ENCODE measurements at regions not wholly inside any gene's neighbourhood (a gene's known extent, or its start where the extent isn't known, plus 50 kb on each side); places are given as distances from the start of the nearest gene placed in this dataset.

DNA sequence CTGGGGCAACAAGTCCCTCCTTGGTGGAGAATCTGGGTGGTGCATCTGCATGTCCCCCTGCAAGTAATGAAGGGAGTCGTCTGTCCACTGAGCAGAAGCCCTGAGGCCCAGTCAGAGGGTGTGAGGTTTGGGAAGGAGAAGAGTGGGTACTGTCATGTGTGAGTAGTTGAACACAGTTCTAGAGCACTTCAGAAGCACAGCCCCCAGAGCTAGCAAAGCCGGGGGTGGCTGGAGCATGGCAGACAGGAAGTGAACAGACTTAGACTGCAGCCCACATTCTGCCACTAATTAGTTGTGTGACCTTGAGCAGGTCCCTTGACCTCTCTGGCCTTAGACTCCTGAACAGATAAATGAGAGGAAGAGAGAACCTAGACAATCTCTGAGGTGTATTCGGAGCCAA is 207.6 kb downstream of the UACA start:
- DNase-seq = no peak

DNA sequence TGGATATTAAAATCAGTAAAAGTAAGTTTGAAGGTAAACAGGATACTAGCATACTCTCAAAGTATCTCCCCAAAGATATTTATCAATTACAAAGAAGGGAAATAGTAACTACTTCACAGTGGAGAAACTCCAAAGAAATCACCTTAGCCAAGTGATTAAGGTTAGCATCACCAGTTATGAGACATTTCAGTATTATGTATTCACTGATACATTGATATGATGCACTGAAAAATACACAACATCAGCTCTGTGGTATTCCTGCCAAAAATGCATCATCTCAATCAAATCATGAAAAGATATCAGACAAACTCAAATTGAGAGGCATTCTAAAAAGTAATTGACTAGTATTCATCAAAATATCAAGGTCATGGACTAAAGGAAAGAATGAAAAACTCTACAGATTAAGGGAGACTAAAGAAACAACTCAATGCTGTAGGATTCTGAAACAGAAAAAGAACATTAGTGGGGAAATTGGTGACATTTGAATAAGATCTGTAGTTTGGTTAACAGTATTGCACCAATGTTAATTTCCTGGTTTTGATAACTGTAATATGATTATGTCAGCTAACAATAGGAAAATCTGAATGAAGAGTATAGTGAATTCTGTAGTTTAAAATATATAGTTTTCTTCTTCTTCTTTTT is 215.4 kb downstream of the UACA start:
- no peak for DNase-seq

DNA sequence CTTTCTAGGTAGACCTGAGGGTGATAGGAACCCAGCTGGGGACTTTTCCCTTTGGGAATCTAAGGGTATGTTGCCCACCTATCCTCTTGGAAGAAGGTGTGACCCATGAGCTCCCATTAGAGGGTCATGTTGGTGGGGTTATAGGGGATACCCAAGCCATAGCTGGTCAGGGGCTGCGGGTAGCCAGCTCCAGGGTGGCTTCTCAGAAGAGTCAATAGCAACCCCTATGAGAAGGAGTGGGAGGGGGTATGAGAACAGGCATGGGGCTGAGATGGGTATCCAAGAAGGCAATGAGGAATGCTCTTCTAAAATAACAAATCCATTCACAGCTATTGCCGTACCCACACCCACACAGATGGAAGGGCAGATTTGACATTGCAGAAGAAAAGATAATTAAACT is 217.8 kb downstream of the UACA start:
- DNase-seq = no peak

DNA sequence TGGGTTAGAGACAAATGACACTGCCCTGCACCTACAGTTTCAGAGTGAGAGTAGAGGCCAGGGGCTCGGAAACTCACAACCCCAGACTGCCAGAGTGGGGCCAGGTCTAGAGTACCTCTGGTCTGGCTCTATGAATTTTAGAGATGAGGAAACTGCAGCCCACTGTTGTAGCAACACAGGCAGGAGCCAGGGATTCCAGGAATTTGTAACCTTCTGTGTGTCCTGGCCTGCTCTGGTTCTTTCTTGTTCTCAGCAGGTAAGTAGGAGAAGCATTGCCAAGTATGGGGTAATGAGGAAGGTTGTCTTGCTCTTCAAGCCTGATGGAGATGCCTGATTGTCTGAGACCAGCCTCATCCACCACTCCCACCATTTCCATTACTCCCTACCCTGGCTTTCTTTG is 221.8 kb downstream of the UACA start:
- DNase-seq = no peak

DNA sequence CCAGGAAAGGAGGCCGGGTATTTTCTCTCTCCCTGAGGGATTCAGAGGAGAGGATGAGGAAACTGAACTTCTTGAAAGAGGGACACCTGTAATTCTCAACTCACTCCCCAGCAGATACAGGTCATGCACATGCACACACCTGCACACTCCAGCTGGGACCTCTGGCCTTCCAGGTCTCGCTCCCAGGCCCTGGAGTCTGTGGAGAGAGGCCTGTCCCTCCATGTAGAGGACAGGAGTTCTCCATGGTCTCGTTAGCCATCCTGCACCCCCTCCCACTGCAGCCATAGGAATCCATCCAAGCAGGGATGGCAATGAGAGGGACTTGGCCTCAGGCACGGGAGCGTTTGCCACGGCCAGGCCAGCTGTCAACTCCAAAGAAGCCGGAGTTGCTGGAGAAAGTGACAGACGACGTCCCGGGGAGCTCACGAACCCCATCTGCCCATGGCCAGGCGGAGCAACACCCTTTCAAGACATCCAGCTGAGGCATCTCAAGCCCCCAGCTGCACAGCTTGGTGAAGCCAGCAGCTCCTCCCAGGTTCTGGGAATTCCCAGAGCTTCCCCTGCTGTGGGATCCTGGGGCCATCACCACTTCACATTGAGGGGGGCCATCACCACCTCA is 223.3 kb downstream of the UACA start:
- DNase-seq = no peak

GRCh38 chr15:70539409-70539808 is 223.9 kb downstream of the UACA start:
- no peak for DNase-seq

GRCh38 chr15:70538278-70538677 is 225.1 kb downstream of the UACA start:
- DNase-seq = no peak

DNA sequence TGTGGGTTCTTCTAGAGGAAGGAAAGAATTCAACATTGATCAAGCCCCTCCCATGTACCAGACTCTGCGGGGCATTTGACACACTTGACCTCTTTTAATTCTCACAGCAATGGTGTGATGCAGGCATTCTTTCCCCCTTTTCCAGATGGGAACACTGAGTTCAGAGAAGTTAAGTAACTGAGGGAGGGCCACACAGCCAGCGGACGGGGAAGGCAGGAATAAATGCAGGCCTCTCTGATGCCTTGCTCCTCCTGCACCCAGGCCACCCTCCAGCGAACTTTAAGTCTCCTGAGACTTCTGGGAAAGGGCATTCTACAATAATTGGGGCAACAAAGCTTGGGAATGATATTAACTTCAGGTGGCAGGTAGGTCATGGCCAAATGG is 227.4 kb downstream of the UACA start:
- DNase-seq = no peak

DNA sequence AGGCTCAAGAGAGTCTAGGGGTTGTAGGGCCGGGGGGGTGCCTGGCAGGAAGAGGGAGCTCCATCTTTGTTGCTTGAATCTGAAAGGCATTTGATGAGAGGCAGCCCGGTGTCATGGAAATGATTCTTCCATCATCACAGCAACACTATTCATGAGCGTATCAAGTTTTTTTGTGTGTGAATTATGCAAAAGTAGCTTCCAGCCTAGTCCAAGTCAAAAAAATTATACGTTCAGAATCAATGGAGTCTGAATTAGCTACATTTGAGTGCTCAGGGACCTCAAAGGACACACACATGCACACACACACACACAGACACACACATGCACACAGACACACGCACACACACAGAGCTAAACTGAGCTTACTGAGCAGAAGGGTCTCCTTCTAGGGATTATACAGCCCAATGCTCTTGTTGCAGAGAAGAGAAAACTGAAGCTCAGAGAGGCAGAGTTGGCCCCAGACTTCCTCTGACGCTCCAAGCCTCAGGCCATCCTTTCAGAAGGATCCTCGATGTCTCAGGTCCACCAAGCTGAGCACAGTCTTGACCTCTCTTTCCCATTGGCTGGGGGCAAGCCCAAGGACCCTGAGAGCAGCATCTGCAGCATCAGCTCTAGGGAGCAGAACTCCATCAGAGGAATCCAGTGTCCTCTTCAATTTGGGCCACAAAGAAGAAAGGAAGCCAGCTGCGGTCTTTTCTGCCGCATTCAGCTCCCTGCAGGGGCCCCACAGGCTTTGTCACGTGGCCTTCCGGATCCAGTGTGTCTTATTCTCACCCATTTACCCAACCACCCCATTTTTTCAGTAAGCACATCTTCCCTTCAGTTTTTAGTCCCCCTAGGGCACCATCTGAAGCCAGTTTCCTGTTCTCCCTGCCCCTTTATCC is 228.0 kb downstream of the UACA start:
- no peak for DNase-seq

DNA sequence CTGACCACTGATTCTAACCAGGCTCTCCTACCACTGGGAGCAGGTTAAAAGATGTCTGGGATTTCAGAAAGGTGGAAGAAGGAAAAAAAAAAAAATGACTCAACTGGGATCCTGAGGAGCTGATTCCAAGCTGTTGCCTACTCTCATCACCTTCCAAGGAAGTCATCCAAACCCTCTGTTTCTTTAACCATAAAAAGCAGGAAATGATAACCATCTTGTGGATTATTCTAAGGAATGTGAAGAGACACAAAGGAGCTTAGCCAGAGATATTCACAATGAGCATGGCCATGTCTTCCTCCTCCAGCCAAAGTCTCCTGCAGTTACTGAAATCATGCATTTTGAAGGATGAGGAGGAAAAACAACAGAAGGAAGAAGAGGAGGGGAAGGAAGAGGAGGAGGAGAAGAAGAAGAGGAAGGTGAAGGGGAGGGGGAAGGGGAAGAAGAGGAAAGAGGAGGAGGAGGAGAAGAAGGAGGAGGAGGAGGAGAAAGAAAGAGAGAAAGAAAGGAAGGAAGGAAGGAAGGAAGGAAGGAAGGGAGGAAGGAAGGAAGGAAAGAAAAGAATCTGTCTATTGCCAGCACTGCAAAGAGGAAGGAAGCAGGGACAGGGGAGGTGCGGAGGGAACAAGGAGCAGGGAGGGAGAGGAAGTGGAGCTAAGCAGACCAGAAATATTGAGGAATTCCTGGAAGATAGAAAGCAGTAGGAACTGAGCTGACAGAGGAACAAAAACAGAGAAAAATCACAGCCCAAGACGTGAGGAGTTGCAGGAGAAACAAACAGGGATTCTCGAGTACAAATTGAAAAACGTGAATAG is 229.2 kb downstream of the UACA start:
- no peak for DNase-seq

DNA sequence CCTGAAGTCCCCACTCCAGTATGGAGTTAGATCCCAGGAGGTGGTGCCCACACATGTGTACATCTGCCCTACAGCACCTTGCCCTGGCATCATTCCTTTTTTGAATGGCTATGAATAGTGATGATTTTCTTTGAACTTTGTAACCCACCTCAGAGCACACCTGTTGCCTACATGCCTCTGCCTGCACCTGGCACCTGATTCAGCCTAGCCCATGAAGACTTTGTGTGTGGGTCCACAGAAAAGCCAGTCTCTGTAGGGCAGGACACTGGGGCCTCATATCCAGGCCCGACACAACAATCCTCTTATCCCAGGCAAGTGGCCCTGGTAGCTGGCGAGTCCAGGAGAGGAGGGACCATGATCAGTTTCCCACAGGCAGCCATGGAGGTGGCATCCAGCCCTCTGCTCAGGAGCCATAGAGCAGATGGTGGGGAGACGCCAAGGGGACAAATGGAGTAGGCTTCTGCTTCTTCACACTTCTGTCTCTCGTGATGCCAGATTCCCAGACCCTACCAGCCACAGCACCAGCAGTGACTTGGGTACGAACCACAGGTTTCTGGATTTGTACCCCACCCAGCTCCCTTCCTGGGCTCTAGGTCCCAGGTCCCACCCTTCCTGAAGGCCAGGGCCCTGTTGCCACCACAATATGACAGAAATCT is 230.7 kb downstream of the UACA start:
- DNase-seq = no peak

DNA sequence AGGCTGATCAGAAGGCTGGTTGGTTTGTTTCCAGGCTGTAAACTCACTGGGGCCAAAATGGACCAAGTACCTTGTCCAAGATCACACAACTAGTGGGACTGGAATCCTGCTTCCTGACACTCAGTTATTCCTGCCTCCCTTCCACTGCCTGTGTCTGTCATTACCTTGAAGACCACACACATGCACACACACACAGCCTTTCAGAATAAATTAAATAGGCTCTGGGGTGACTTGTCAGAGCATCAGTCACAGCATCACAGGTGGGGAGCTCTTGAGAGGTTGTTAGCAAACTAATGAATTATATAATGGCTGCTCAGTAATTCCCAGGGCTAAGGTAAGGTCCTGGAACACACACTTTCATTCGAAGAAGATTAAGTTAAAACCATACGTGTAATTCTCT is 231.8 kb downstream of the UACA start:
- no peak for DNase-seq

DNA sequence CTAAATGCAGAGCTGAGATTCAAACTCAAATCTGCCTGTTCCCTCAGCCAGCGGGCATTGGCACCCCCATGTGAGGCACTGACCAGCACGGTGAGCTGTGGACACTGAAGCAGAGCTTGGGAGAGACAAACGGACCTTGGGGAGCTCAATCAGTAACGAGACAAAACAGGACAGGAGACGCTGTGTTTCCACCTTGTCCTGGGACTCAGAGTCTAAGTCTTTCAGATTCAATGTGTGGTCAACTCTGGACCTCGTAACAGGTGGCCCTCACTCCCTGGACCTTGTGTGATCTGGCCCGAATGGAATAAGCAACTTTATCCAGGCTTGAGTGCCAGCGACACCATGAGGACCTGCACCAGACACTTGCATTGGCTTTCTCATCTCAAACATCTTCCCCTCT is 232.5 kb downstream of the UACA start:
- DNase-seq = no peak

GRCh38 chr15:70530503-70530902 is 232.9 kb downstream of the UACA start:
- DNase-seq = no peak

GRCh38 chr15:70530017-70530499 is 233.3 kb downstream of the UACA start:
- DNase-seq = no peak

GRCh38 chr15:70528816-70529215 is 234.5 kb downstream of the UACA start:
- DNase-seq = no peak

- DNase-seq = no peak
Measured at GRCh38 chr15:70528270-70528706, 235.1 kb downstream of the UACA start.

DNA sequence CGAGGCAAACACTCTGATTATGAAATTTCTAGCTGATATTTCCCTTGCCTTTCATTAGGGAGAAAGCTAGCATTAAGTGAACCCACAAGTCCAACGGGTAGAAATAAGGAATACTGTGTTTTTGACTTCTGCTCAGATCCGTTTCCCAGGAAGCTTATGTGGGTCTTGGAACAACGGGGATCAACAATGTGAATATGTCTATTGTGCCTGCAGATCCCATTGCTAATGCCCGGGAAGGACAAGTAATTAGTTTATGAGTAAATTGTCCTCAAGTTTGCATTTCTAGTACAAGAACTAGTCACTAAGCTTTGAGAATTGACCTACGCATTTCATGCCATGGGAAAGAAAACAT is 236.4 kb downstream of the UACA start:
- DNase-seq = no peak

GRCh38 chr15:70526221-70526973 is 237.0 kb downstream of the UACA start:
- peak; percentile 27 for DNase-seq

DNA sequence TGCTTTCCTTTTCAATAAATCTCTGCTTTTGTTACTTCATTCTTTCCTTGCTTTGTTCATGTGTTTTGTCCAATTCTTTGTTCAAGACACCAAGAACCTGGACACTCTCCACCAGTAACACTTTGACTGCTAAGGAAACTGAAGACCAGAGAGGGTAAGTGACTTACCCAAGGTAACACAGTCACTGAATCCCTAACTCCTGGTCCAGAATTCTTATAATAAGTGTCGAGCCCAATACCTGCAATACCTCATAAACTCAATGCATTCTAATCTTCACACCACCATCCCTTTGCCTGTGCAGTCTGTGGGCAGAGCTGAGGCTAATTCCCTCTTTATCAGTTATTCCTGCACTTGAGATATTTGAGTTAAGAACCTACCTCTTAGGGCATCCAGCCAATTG is 237.8 kb downstream of the UACA start:
- DNase-seq = no peak

DNA sequence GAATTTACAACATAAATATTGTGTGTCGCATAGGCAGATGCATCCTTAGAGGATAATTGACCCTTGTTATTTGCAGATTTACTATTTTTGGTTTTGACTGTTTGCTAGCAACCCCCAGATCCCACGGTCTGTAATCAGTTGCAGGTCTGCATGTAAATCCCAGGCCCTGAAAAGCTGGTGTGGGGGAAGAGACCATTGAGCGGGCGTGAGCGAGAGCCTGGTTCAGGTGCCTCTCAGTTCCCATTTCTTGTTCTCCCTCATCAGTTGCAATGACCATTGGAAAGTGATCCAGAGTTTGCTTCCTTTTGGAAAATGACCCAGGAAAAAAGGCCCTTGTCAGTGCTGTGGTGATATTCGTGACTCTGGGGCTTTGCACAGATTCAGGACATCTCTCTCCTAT is 238.9 kb downstream of the UACA start:
- no peak for DNase-seq

DNA sequence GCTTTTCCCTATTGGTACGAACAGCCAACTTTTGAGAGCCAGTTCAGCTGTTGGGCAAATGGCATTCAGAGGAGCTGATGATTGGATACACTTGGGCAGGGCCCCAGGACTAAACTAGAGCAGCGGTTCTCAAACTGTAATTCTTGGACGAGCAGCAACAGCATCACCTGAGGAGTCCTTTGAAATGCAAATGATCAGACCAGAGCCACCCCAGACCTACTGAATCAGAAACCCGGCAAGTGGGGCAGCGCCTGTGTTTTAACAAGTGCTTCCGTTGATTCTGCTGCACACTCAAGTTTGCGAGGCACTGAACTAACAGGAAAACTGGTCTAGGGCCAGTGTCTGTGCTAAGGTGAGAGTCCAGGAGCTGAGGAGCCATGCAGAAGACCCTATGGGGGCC is 239.7 kb downstream of the UACA start:
- DNase-seq = no peak
